Frontal cortex (tissue), 3 donors: ENCODE measurements at regions not wholly inside any gene's neighbourhood (a gene's known extent, or its start where the extent isn't known, plus 50 kb on each side); places are given as distances from the start of the nearest gene placed in this dataset.

Experiments
- DNase-seq, 2 donors: peaks; one replicate each; pipeline ENCODE4 v3.0.0; 2012; ENCODE audit warnings: low spot score in 2 of 2
- FAIRE-seq: peaks from 2 replicates; lab custom pipeline; 2012; peaks lifted over from hg19 to GRCh38; lab: Jason Lieb, UNC
- donor health status: control.
- donor health status: control.
- donor health status: control.

DNA sequence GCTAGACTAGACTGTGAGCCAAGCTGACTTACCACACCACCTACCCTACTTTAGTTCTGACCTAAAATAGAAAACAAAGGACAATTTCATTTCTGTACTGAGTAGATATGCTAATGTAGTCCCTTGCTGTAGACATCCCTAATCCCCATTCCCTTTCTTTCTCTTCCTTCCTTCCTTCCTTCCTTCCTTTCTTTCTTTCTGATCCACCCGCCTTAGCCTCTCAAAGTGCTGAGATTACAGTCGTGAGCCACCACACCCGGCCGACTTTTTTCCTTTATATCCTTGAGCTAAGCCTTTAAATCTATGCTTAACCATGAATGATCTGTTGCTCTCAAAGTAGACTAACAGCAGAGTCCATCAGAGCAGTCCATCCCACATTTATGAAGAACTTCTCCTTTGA, 465.0 kb downstream of the SLITRK6 start:
- no peak for DNase-seq
- FAIRE-seq: no peak

DNA sequence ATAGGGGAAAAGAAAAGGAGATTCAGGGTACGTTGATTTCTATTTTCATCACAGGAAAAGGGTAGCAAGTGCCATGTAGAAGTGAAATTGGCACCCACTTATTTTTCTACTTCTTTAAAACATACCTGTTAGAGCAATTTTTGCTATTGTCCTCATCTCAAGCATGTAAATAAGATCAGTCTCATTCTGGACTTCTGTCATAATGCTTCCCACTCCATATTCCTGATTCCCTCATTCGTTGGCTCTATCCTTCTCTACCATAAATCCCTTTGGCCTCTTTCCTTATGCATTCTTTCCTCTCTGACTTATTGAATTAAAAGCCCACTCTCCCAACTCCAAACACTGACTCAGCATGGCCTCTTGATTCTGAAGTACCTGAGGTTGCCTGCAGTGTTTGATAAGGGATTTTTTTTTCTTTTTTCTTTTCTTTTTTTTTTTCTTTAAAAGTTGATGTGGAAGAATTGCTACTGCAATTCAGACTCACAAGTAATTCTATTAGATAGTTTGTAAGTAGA, 465.7 kb downstream of the SLITRK6 start:
- FAIRE-seq (no peak), DNase-seq (no peak)

DNA sequence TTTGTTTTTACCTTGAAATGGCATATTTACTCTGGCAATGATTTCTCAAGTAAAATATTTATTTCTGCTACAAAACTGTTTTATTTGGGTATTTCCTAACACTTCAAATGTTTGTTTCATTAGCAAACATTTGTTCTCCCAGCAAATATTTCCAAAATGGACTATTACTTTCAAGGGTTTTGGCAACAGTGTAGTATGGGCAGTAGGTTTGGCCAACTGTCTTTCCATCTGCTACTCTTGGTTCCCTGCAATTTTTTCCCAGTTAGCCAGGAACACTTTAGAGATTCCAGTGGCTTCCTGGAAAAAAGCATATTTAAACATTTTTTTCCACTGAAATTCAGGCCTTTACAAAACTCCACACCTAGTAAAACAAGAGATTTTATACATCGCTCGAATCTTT, 466.6 kb downstream of the SLITRK6 start:
- no peak for FAIRE-seq
- no peak for DNase-seq

DNA sequence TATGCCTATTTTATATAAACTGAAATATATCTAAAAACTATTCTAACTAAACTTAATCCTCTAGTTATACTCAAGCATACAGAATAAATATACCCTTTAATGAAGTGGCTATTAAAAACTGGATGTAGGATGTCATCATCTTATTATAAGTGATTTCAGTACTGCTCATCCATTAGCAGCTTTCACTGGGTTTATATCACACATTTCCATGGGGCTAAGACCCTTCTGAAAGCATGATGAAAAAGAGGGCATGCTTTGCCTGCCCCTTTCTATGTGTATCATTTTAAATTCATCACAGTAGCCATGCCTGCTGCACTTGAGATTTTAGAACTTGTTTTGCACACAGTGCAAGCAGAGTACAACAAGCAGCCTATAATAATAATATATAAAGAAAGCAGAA, 477.5 kb downstream of the SLITRK6 start:
- no peak for FAIRE-seq
- DNase-seq: no peak

DNA sequence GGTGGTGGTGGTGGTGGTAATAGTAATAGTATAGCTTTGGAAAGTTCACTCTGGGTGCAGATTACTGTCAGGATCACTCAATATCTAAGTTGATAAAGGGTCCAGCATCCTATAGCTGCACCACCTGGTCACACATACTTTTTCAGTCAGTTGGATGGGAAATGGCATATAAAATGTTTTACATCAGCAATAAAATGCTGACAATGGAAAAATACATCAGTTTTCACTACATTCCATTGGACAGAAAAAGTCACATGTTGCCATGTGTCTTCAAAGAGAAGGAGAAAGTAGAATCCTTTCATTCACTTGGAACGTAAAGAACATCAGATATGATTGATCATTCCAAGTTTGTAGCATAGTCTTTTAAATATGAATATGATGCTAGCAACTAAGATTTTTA, 481.4 kb downstream of the SLITRK6 start:
- FAIRE-seq: no peak

DNA sequence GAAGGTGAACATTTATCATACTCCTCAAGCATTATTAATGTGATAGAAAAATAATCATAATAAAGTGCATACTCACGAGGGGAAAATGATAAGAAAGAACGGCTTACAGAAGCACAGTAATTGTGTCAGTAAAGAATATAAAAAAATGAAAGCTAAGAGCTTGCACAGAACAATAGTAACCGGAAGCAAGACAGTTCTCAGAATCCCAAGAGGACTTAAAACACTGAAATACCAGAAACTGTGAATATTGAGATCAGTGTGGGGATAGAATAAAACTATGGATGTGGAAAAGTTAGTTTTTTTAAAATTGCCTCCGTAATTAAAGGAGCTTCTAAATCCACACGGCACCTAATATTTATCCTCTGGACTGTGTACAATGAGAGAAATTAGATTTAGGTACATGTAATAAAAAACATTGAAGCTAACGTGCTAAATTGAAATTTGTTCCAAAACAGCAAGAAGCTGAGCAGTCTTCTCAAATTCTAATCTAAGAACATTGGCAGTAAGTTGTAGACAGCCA, 482.7 kb downstream of the SLITRK6 start:
- DNase-seq (no peak), FAIRE-seq (no peak)

More for the DNA sequence above, 481.4 kb downstream of the SLITRK6 start:
- DNase-seq: no peak

DNA sequence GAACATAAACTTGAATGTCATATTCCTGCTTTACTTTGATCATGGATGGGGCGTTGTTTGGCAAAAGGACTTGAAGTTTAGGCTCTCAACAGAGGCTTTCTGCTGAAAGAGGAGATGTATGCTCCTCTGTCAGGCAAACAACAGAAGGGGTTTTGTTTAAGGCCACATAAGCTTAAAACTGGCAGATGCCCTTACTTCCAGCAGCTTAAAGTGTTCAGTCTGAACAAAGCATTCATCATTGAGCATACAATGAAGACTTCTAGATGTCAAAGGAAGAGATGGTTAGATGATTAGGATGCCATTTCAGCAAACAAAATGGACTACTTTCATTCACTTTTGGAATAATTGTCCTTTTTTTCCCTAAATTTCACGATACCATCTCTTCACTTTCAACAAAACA, 484.5 kb downstream of the SLITRK6 start:
- DNase-seq (peak in 1 of 2 donors; percentile 6), FAIRE-seq (peak; percentile 19)

DNA sequence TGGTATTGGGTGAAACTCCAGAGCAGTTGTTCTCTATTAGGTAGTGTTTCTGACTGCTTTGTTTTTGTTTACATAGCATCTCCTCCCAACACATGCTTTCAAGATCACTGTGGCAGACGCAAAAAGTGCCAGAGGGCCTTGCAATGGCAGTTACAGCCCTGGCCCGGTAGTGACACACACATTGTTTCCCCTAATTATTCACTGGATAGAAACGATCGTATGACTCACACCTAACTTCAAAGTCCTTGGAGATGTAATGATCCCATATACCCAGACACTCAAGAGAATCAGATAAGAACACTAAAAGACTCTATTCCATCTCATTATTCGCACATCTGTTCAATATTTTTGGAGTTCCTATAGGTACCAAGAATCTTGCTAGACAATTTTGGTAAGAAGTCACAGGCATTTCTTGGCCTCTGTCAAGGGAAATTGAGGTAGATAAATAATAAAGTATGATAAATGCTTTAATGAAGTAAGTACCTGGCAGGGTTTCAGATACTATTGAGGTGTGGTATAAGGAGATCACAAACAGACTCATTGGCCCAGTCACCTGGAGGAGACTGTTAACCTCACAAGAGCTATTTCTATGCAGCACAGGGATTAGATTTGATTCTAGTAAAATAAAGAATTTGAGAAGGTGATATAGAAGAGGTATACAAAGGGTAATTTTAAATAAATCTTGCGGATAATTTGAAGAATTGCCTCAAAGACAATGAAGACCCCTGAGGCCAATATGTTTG, 485.3 kb downstream of the SLITRK6 start:
- no peak for DNase-seq

DNA sequence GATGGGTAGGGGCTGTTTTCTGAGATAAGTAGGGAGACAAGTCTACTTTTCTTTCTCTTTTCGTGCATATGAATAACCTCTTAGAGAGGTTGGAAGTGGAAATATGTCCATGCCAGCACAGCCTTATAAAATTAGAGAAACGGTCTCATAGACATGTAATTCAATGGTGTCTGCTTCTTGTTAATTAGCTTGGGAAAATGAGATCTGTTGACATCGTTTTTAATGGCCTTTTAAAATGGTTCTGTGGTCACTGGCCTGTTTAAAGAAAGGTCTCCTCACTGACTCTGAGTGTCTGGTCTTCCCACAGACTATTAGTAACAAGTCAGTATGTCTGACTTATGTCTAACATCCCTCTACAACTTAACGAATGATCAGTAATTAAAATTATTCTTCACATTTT, 487.1 kb downstream of the SLITRK6 start:
- no peak for DNase-seq
- no peak for FAIRE-seq

More for the DNA sequence above, 485.3 kb downstream of the SLITRK6 start:
- FAIRE-seq: no peak

DNA sequence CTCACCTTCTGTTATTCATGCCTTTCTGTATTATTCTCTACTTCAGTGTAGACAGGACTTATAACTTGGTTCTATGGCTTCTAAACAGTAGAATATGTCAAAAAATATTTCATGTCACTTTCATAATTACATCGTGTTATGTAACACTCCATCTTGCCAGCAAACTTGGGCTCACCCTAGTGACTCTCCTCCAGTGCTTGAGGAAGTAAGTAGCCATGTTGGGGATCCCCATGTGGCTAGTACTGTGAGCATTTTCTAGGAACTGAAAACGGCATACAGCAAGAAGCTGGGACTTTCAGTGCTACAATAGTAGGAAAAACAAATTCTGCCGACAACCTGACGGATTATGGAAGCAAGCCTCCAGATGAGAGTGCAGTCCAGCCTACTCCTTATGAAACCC, 495.6 kb downstream of the SLITRK6 start:
- FAIRE-seq (no peak), DNase-seq (no peak)

DNA sequence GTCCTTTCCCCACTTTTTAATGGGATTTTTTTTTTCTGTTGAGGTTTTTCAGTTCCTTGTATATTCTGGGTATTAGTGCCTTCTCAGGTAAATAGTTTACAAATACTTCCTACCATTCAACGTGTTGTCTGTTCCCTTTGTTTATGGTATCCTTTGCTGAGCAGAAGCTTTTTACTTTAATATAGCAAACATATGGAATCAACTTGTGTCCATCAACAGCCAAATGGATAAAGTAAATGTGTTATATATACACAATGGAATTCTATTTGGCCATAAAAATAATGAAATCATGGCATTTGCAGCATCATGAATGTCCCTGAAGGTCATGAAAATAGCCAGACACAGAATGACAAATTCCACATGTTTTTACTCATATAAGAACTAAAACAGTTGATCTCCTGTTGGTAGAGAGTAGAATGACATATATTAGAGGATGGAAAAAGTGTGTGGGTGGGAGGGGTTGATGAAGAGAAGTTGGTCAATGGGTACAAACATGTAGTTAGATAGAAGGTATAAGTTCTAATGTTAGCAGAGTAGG, 500.8 kb downstream of the SLITRK6 start:
- DNase-seq: no peak
- FAIRE-seq: no peak

DNA sequence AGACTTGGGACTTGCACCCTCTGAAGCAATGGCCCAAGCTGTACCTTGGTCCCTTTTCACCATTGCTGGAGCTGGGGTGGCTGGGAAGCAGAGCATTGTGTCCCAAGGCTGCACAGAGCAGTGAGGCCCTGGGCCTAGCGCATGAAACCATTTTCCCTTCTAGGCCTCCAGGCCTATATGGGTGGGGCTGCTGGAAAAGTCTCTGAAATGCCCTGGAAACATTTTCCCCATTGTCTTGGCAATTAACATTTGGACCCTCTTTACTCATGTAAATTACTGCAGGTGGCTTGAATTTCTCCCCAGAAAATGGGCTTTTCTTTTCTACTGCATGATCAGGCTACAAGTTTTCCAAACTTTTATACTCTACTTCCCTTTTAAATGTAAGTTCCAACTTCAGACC, 510.5 kb downstream of the SLITRK6 start:
- no peak for FAIRE-seq
- no peak for DNase-seq

DNA sequence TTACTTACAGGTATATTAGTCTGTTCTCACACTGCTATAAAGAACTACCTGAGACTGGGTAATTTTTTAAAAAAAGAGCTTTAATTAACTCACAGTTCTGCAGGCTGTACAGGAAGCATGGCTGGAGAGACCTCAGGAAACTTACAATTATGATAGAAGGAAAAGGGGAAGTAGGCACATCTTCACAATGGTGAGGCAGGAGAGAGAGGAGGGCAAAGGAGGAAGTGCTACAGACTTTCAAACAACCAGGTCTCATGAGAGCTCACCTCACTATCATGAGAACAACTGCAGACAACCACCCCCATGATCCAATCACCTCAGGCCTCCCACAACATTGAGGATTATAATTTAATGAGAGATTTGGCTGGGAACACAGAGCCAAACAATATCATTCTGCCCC, 511.7 kb downstream of the SLITRK6 start:
- no peak for DNase-seq
- no peak for FAIRE-seq

DNA sequence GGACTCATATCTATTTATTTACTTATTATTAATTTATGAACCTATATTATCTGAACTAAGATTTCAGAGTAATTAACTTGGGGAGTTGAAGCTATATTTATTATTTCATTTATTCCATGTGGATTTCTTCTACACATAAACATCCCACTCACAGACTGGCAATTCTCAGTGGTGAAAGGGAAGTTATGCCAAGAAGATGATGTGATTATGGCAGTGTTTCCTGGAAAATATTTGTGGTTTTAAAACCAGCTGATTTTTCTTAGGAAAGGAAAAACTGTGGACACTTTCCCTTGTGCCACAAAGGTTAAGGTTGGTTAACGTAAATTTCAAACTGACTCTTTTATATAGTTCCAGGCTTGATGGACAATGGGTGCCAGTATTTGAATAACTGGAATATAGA, 513.1 kb downstream of the SLITRK6 start:
- no peak for DNase-seq
- no peak for FAIRE-seq

DNA sequence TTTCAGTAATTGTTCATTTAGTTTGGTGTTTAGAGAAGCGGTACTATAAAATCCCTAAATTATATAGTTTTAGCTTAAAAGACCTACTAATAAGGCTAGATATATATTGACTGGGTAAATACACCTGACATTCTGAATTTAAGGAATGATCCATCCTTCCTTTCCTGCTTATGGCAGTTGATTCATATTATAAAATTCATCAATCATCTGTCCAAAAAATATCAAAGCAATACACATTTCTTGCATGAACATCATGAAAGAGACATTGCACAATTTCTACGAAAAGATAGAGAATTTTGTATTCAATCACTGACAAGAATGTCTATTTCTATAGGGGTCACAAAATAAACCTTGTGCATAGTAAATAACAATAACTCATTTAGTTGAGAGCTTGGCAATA, 514.9 kb downstream of the SLITRK6 start:
- no peak for DNase-seq
- FAIRE-seq: no peak

DNA sequence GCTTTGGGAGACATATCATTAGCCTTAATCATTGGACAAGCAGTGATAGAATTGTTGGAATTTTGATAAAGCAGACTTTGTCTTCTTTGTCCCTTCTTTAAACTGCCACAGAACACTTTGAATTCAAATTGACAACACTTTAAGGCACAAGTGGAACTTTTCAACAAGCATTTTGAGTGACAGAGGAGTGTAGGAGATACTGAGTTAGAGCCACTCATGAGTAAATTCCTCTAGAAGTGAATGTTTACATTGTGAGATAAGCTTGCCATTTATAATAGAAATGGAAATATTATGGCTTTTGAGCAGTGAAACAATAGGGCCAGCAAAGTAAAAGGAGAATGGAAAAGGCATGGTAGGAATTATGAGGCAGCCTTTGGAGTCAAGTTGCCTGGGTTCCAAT, 515.8 kb downstream of the SLITRK6 start:
- DNase-seq (no peak), FAIRE-seq (no peak)

DNA sequence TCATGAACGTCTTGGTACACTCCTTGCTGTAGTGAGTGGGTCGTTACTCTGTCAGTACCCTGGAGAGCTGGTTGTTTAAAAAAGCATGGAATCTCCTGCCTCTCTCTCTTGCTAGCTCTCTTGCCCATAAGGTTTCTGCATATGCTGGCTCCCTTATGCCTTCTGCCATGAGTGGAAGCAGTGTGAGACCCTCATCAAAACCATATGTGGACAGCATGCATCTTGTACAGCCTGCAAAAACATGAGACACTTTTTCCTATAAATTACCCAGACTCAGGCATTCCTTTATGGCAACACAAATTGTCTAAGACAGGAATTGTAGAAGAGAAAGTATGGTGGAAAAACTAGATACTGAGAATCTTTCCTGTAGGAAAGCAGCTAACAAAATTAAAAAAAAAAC, 516.3 kb downstream of the SLITRK6 start:
- FAIRE-seq (no peak), DNase-seq (no peak)

DNA sequence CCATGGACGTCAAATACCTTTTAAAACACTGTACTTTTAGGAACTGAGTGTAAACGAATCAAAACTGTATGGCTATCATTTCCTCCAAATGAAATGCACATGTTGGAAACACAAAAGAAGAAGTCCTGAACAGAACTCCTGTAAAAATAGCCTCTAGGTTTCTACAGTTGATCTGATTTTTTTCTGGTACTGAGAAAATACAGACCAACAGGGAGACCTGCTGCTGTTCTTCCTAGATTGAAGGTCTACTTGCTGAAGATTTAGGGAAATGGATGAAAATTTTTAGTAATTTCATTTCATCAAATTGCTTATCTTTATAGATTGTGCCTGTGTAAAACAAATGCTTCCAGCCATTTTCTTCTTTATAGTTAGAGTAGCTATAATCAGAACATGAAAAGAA, 520.4 kb downstream of the SLITRK6 start:
- FAIRE-seq: no peak

DNA sequence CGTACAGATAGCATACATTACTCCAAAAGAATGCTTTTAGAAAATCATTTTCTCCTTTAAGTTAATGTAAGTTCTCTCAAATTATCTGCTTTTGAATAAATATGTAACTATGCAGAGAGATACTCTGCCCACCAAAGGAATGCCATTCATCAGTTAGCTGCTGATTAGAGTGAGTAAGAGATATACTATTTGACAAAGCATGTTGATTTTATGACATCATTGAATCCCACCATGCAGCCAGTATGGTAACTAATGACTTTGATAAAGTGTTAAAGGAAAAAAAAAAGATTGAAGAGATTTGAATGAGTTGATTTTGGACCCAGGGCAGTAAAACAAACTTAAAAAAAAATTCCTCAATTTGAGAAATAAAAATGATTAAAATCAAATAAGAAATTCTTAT, 521.5 kb downstream of the SLITRK6 start:
- DNase-seq (no peak), FAIRE-seq (no peak)

More for the DNA sequence above, 520.4 kb downstream of the SLITRK6 start:
- DNase-seq: no peak

DNA sequence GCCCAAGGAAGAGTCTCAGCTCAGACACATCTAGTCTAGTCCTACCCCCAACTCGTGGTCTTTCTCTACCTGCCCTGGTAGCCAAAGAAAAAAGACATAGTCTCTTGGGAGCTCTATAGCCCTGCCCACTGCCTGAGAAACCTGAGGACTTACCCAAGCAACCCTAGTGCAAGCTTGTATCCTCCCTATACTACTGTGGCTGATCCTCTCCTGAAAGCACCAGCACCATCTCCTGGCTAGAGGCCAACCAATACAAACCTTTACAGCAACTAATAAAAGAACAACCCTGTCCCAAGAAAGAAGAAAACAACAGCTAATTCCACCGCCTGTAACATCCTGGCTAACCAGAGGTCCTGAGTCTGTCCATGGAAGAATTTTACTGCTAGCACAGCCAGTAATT, 532.4 kb downstream of the SLITRK6 start:
- FAIRE-seq (no peak), DNase-seq (no peak)

DNA sequence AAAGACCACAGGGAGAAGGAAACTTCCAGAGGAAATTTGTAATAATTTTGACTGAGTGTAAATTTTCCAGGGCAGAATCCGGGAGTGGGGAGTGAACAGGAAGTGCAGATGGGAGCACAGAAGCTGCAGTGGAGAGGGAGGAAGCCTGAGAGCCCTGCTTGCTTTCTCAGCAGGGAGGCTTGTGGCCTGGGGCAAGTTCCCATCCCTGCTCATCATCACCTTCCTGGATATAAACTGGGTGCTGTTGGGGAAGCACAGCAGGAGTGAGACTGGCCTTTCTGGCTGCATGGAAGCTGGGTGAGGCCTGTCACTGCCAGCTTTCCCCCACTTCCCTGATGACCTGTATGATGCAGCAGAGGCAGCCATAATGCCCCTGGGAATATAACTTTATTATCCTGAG, 532.9 kb downstream of the SLITRK6 start:
- FAIRE-seq (no peak), DNase-seq (no peak)

DNA sequence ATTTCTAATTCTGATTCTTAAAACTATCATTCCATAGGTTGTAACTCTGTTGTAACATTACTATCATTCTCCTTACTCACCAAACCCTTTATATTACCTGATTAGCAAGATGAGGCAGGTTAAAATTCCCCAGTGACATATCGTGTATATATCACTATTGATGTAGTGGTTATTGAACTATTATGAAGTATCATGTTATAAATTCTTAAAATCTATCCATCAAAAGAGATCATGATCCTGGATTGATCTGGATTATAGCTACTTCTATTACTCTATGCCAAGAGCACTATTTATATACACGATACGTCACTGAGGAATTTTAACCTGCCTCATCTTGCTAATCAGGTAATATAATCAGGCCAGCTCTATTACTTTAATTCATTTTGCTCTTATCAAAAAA, 533.9 kb downstream of the SLITRK6 start:
- DNase-seq: no peak
- FAIRE-seq: no peak
